ENCODE measurements at regions not wholly inside any gene's neighbourhood (a gene's known extent, or its start where the extent isn't known, plus 50 kb on each side); places are given as distances from the start of the nearest gene placed in this dataset.

GRCh38 chr2:120432293-120432975, 86.5 kb downstream of the INHBB start:
- TF ChIP-seq POLR2A (IDR thresholded peaks at IDR 0.05; ENCODE audit: low read depth, low read length) (no peak), POLR2AphosphoS5 (IDR thresholded peaks at IDR 0.05; ENCODE audit: low read depth, low read length) (no peak), TAF1 (IDR thresholded peaks at IDR 0.05; ENCODE audit: low read depth, low read length) (no peak), SPI1 (IDR thresholded peaks at IDR 0.05; ENCODE audit: low read depth, low read length) (no peak), PAX5 (IDR thresholded peaks at IDR 0.05; ENCODE audit: insufficient read depth, low read length, severe bottlenecking) (no peak)

Measured in GM12891 (cell line).